ENCODE measurements at regions not wholly inside any gene's neighbourhood (a gene's known extent, or its start where the extent isn't known, plus 50 kb on each side); places are given as distances from the start of the nearest gene placed in this dataset.

DNA sequence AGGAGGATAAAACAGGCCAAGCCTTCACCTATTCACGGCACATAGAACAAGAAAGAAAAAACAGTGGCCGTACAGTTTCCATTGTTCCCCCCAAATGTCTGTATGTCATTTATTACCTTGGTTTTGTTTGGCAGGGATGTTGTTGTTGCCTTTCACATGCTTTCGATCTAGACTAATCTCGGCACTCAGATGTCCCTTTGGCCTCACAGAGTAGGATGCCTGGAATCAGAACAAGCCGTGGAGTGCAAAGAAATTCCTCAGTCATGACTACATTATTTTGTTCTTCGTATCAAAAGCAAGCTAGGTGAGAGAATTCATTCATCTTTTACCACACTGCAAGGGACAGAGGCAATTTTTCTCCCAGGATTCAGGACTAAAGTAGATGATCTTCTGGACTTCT lies 106.9 kb downstream of the SMIM20 start:
- no peak for DNase-seq

DNA sequence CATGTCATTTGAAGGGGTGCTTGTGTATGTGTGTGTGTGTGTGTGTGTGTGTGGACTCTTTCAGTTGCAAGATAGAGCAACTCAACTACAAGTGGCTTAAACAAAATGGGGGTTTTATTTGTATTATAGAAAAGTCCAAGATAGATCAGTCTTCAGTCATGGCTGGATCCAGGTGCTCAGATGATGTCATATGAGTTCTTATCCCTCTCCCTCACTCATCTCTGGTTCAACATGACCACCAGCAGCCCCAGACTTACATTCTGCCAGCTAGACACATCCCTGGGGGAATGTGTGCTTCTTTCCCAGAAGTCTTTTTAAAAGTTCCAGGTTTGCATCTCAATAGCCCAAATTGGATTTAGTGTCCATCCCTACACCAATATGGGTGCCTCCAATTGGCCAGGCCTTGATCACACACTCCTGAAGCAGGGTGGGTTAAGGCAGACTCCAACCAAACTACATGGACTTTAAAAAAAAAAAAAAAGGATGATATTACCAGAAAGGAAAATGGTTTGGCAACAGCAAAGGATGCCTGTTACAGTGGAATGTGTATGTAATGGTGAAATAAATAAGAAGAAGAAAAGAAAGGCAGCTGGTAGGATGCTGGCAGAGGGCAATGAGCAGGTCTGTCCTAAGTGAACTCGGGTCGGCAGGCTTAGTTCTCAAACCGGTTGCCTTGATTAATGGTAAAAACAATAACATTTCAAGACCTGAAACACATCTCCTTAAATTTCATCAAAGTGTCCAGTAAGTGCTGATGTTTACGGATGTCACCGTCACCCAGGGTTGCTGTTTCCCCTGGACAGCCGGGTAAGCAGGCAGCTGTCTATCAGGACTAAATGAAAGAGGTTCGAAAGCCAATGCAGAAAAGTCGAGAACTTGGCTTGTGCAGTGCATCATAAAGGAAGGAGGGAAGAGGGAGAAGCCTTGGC lies 107.7 kb downstream of the SMIM20 start:
- no peak for DNase-seq

DNA sequence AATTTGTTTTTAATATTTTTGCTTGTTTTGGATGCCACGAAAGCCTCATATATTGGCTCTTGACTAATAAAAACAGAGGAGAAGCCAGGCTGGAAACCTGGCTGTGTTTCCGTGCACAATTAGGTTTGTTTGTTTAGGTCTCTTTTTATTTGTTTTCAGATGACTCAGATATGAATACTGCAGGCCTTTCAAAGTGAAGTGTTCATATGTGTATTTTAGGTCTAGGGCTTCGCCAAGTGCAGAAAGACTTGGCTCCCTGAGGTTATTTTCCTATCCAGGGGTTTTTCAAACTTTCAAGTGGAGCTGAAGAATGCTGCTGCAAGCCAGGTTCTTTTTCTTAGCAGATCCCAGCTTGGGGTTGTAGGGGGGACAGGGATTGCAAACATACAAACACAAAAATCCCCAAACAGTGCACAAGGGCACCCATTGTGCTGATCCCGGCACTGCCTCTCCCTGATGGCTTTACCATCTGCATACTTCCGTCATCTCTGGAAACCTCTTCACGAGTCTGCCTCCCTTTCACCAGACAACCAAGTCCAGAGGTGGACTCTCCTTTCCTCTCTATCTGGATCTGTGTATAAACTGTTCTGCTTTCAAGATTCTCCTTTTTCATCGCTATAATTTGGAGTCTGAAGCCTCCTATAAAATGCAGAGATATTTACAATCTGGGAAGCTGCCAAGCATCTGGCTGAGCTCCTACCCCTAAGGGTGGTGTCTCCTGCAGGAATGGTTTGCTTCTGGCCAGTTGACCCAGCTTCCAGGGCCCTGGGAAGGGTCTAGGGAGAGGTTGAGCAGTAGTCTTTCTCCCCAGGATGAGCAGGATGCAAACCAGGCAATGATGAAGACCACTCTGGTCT lies 108.6 kb downstream of the SMIM20 start:
- no peak for DNase-seq

DNA sequence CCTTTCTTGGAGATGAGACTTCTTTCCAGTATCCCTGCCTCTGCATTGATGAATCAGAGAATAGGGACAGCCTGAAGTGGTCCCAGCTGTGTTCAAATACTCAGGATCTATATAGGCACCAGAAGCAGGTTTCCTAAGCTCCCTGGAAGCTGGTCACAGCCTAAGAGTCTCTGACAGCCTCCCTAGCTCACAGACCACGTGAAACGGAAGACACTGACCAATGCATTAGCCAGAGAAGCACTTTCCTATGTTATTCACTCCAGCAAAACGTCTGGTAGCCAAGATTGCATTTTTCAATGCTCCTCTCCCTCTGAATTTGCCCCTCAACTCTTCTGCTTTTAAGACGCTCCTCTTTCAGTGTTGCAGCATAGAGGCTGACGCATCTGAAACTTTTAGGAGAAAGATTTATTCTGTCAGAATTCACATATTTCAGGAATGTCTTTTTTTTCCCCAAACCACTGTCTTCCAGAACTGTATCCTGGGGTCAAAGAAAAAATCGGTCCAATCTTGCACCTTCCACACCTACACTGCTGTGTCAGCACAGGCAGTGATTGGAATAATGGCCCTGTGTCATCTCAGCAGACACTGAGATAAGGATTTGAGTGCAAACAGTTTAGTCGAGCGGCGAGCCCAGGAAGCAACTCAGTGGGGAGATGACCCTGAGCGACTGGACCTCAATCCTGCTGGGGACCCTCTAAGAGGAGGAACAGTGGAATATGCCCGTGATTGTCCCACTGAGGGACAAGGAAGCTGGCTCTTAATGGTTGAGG lies 109.4 kb downstream of the SMIM20 start:
- DNase-seq = no peak

DNA sequence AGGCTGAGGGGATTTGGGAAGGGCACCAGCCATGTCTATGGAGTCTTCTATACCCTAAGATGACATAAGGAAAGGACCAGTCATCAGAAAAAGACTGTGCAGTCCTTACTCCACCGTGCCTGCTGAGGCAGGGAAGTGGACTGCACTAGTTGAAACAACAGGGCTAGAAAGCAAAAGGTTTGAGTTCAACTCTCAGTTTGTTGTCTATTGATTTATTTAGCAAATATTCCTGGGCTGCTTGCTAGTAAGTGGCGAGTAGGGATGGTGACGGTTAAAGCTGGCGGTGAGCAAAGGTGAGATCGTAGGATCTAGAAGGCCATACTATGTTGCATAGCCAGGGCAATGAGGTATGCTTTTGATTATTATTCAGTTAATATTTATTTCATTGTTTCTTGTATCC lies 110.1 kb downstream of the SMIM20 start:
- DNase-seq = no peak

DNA sequence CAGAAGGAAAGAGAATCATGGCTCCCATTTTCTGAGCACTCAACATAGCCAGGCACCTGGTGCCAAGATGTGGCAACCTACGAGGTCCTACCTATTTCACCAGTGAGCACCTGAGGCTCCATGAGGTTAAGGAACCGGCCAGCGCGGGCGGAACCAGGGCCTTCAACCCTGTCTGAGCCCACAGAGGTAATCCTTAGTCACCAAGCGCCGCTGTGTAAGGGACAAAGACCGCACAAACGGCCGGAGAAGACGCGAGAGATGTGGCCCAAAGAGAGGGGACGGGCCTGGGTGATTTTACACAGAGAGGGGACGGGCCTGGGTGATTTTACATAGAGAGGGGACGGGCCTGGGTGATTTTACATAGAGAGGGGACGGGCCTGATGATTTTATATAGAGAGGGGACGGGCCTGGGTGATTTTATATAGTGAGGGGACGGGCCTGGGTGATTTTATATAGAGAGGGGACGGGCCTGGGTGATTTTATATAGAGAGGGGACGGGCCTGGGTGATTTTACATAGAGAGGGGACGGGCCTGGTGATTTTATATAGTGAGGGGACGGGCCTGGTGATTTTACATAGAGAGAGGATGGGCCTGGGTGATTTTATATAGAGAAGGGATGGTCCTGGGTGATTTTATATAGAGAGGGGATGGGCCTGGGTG lies 114.2 kb downstream of the SMIM20 start:
- no peak for DNase-seq

DNA sequence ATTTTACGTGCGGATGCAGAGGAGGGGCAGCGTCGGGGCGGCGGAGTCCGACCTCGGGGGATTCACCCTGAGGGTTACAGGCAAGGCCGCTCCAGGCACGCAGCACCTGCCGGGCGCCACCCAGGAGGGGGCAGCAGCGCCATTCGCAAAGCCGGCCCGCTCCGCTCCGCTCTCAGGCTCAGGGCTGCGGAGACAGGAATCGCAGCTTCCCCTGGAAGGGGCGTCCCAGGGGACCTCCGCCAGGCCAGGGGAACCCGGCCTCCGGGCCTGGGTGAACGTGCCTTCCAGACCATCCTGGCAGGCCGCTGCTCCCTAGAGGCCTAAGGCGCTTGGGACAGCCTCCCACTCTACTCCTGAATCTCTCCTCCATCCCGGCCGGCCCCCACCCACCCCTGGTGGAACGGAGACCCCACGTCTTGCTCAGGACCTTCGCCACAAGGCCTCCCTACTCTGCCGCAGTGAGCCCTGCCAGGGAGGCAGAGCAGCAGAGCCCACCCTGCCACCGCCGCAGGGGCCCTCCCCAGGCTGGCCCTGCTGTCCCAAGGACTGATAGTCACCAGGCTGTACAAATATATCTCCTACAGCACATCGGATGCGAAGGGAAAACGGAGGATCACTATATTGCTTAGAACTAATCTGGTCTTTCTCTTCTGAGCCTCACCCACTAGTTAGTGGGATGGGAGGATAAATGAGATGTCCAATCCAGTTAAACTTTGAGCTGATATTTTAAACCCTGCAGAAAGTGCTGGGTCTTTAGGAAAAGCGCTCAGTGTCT lies 115.0 kb downstream of the SMIM20 start:
- DNase-seq = peak in 4 of 6 experiments; percentile 4 to 16 (median 8)

DNA sequence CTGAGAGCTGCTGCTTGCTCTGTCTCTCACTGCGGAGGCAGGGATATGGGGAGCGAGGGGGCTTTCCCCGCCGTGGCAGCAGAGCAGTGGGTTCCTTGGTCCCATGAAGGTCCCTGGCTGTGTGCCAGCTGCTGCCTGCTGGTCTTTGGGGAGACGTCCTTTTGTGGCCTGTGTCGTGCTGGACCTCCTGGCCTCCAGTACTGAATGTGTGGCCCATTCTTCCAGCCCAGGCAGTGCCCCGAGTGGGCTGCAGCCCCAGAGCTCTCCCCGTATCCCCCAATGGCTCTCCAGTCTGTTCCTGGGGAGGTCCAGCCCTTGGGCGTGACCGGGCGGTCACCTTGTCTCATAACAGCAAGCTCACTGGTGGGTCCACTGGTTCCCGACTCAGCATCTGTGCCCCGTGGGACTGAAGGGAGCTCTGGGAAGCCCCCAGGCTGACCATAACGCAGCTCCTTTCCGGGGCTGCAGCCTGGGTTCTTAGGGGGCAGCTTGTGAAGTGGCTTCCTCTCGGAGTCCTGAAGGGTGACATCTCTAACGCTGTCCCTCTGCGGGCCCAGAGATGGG lies 115.6 kb downstream of the SMIM20 start:
- DNase-seq = no peak

DNA sequence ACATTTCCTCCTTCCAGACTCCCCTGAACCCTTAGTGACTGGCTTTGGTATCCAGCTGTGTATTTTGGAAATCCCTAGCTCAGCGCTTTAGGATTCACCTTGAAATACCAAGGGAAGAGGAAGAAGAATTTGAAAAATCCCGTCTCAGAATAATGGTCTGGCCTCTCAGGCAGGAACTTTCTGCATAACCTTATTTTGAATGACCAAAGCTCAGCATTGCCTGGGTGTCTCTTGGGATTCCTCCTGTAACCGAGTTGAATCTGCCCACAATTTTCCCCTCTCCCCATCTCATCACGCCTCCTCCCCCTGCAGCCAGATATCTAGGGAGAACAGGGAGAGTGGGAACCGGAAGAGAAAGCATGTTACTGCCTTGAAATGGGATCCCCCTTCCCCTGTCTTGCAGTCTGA lies 116.2 kb downstream of the SMIM20 start:
- no peak for DNase-seq

DNA sequence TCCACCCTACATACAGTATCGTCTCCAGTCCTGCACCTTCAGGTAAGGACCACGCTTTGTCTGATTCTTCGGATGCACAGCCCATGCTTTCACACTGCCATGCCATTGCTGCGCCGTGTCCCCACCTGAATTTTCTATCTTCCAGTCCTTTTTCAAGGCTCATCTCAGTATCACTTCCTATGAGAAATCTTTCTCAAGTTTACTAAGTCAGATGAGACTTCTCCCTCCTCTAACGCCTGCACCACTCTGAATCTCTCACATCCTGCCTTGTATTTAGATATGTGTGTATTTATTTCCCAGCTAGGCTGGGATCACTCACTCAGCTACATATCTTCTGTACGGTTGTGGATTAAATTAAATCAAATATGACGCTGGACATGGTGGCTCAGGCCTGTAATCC lies 116.8 kb downstream of the SMIM20 start:
- no peak for DNase-seq

DNA sequence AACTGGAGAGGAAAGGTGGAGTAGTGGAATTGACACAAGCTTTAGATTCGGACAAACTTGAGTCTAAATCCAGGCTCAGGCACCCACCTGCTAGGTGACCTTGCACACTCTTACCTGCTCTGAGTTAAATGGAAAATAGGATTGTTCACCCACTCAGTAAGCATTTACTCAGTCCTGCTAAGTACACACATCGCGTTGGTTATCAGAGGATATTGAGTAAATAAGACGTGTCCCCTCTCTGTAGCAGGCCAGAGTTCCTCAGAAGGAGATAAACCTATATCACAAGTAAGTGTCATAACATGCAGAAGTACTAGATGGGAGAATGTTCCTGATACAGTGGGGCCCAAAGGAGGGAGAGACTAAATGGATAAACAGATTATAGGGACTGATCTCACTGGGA lies 117.7 kb downstream of the SMIM20 start:
- no peak for DNase-seq

DNA sequence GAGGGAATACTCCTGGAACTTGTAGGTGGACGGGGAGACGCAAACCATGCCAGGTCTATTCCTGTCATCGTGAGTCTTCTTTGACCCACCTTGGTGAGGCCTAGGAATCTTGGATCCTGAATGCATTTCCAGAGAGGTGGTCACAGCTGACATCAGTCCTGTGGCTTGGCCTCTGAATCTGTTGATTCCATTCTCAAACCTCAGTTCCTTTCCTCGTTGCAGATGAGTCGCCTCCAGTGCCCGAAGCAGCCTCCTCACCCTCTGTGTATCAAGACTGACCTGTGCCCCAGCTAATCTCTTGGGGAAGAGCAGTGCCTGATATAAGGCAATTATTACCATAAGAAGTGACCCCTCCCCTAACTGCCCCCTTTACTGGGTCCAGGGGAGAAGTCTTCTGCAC lies 118.1 kb downstream of the SMIM20 start:
- no peak for DNase-seq

DNA sequence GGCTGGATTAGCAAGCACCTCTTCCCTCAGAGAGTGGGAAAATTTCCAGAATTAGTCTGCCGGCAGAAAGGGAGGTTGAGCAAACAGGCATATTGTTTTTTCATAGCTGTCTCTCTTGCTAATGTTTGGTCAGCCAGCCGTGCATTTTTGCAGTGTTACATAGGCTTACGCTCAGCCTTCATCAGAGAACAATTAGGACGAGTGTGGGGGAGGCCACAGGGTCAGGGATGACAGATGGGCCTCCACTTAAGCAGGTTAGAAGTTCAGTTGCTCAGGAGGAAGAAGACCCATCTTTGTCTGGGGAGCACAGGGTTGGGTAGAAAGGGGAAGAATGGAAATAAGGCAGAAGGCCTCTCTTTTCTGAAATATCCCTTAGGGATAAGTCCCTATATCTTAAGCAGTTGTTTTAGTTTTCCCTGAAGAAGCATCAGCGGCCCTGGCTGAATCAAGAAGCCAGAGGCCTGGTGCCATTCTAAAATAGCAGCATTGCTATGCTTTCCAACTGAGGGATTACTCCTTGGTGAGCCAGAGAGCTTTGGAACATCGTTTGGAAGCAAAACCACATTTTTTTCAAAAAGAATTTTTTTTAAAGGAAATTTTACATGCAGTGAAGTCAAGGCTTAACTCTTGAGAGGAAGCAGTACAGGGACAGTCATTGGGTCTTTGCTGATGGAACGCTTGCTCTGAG lies 118.8 kb downstream of the SMIM20 start:
- no peak for DNase-seq

DNA sequence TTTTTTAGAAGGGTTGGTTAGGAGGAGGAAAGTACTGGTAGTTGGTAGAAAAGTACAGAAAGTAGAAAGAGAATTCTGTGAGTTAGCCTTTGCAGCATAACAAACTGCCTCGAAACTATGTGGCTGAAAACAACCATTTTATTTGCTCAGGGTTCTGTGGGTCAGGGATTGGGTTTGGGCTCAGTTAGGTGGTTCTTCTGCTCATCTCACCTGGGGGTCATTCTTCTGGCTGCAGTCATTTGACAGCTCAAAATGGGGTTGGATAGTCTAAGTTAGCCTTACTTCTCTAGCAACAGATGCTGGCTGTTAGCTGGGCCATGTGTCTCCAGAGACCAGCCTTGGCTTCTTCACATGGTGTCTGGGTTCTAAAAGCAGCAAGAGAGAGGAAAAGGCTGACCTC lies 119.4 kb downstream of the SMIM20 start:
- DNase-seq = no peak

DNA sequence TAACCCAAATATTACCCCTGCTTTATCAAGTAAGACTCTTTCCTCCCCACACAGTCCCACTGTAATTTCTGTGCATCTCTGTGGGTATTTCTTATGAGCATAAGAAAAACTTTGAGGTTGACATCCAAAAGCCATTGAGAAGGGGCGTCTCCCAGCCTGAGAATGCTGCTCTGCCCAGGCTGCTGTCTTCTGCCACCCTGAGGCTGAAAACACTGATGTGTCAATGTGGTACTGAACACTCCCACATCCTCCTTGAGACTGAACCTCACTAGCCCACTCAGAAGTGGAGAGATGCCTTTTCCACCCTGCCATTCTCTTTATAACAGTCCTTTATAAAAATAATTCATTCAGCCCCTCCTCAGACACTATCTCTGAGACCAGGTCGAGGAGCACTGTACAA lies 120.8 kb downstream of the SMIM20 start:
- no peak for DNase-seq

DNA sequence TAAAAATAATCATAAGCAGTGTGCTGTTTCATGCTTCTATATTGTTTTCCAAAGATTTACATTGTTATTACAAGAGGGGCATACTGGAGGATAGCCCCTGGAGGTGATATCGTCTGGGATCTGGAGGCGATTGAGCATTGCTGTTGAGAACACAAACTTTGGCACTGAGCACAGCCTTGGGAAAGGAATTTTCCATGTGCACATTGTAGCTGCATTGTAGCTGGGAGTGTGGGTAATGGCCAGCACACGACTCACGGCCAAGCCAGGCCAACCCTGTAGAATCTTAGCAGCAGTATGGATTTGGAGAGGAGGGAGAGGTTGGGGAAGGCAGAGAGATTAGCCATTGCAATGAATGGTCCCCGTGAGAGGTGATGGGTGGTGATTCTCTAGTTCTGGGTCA lies 121.9 kb downstream of the SMIM20 start:
- DNase-seq = no peak

DNA sequence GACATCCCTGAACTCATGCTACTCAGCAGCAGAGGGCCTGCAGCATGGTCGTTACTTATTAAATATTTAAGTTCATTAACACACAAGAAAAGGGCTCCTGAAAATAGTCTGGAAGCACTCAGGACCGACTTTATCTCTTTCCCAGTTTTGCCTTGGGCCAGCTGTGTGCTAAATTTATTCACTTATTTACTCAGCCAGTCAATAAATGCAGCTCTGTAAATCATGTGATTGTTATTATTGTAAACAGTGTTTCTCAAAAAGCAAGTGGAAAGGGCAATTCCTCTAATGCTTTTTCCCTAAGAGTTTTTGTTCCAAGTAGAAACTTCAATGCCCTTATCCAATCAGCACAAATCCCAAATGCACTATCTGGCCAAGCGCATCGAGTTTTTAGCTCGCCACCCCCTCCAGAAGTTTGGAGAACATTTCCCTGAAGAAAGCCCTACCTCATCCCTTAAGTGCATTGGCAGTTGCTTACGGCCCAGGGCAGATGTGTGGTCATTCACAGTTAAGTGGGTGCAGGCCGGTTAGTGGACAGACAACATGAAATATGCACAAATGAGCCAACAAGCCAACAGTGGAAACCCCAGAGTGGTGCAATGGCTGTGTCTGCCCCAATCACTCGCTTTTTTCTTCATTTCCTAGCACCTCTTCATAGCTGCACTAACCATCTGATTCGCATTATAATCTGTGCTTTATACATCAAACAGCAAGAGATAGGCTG lies 125.8 kb downstream of the SMIM20 start:
- DNase-seq = no peak

DNA sequence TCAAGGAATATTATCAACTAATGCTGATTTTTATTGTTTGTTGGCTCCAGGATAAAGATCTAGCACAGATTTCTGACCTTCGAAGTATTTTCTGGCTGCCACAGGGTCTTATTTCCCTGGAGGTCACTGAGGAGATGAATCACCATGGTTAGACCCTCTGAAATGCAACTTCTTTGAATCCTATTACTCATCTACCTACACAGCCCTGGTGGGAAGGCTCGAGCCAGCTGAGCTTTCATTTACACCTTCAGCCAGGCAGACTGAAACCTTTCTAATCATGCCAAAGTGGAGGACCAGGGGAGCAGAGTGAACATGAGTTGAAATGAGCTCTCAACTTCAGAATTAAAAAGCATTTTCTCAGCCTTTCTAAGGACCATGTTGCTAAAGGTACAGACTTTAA lies 130.5 kb downstream of the SMIM20 start:
- DNase-seq = no peak

DNA sequence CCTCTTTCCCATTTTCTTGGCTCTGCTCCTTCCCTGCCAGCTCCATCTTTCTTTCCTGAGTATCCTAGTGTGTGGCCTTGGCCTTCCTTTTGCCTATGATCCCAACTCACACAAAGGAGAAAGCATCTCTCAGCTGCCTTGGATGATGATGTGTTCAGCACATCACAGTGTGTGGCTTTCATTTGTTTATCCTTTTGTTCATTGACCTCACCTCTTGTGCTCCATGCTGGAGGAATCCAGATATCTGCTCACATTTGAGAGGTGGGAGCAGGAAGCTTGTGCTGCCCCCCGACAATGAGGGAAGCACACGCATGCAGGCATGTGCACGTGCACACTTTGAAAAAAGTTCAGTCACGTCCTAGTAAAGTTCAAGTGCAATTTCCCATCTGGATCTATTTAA lies 131.0 kb downstream of the SMIM20 start:
- DNase-seq = no peak

DNA sequence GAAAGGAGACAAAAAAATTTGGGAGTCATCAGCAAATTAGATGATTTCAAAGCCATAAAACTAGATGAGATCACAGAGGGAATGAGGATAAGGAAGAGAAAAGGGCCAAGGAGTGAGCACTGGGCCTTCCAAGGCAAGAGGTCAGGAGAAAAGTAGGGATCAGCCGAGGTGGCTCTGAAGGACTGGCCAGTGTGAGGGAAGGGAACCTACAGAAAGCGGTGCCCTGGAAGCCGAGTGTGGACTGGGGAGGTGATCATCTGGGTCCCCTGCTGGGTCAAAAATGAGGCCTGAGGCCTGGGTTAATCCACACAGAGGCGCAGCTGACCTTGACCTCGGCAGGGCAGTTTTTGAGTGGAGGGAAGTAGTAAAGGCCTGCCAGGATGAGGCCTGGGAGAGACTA lies 133.8 kb downstream of the SMIM20 start:
- DNase-seq = no peak

Measured in stimulated activated naive CD4-positive, alpha-beta T cell (primary cell).